Neural progenitor cell (in vitro differentiated cells): ENCODE measurements at regions not wholly inside any gene's neighbourhood (a gene's known extent, or its start where the extent isn't known, plus 50 kb on each side); places are given as distances from the start of the nearest gene placed in this dataset.
A peak's percentile ranks its signal among the peaks of the same experiment; 100 is the strongest.

Experiments
- DNase-seq: peaks from one replicate; pipeline ENCODE4 v3.0.0-alpha.2; 2016; ENCODE audit warnings: low spot score
- H2AFZ ChIP-seq: fragments of 200-600 bp; sonication (generic); replicated peaks from 2 replicates; pipeline ENCODE4 v1.6.1; 2016; ENCODE audit warnings: antibody characterized with exemption
- H3F3A ChIP-seq: fragments of 200-600 bp; sonication (generic); 2 replicates; pipeline ENCODE4 v1.6.1; 2016; ENCODE audit warnings: antibody characterized with exemption, low read depth
- H3K27ac ChIP-seq: fragments of 200-600 bp; sonication (generic); 2 replicates; pipeline ENCODE4 v1.5.1; 2016; ENCODE audit warnings: mild to moderate bottlenecking
- H3K27me3 ChIP-seq: fragments of 200-600 bp; sonication (generic); 2 replicates; pipeline ENCODE4 v1.6.1; 2016; ENCODE audit warnings: mild to moderate bottlenecking, moderate library complexity
- H3K36me3 ChIP-seq: fragments of 200-600 bp; sonication (generic); 2 replicates; pipeline ENCODE4 v1.5.1; 2016
- H3K4me1 ChIP-seq: fragments of 200-600 bp; sonication (generic); 2 replicates; pipeline ENCODE4 v1.6.1; 2016; ENCODE audit warnings: mixed run types
- H3K4me2 ChIP-seq: fragments of 200-600 bp; sonication (generic); 2 replicates; pipeline ENCODE4 v1.6.1; 2016
- H3K4me3 ChIP-seq: fragments of 200-600 bp; sonication (generic); 2 replicates; pipeline ENCODE4 v1.5.1; 2016
- H3K79me2 ChIP-seq: fragments of 200-600 bp; sonication (generic); 2 replicates; pipeline ENCODE4 v1.6.1; 2016; ENCODE audit warnings: low read depth
- H3K9ac ChIP-seq: fragments of 200-600 bp; sonication (generic); 2 replicates; pipeline ENCODE4 v1.6.1; 2016
- H3K9me3 ChIP-seq: fragments of 200-600 bp; sonication (generic); 2 replicates; pipeline ENCODE4 v1.5.1; 2016; ENCODE audit warnings: low read depth
- H4K20me1 ChIP-seq: fragments of 200-600 bp; sonication (generic); 2 replicates; pipeline ENCODE4 v1.6.1; 2016; ENCODE audit warnings: low read depth
- H3K27ac Mint-ChIP-seq: 3 replicates; pipeline ENCODE4 v1.8.0; 2021; ENCODE audit warnings: mixed read lengths
- H3K27me3 Mint-ChIP-seq: 2 replicates; pipeline ENCODE4 v1.8.0; 2022; ENCODE audit warnings: low read depth, mild to moderate bottlenecking, inconsistent platforms, moderate library complexity, mixed read lengths; ENCODE audit not compliant: insufficient read depth
- H3K36me3 Mint-ChIP-seq: 3 replicates; pipeline ENCODE4 v1.8.0; 2021; ENCODE audit warnings: mixed read lengths
- H3K4me1 Mint-ChIP-seq: 3 replicates; pipeline ENCODE4 v1.8.0; 2021; ENCODE audit warnings: mixed read lengths
- H3K4me3 Mint-ChIP-seq: 3 replicates; pipeline ENCODE4 v1.8.0; 2021; ENCODE audit warnings: mild to moderate bottlenecking, moderate library complexity, mixed read lengths
- H3K9me3 Mint-ChIP-seq: 3 replicates; pipeline ENCODE4 v1.8.0; 2020; ENCODE audit warnings: mixed read lengths
- CTCF ChIP-seq: fragments of 200-600 bp; sonication (generic); IDR thresholded peaks from 2 replicates; pipeline ENCODE4 v1.5.1; 2017; ENCODE audit warnings: antibody characterized with exemption, mild to moderate bottlenecking
- EZH2 ChIP-seq: fragments of 200-600 bp; sonication (generic); IDR thresholded peaks from 2 replicates; pipeline ENCODE4 v1.6.1; 2017; ENCODE audit warnings: antibody characterized with exemption, mild to moderate bottlenecking, moderate library complexity
- EZH2phosphoT487 ChIP-seq: fragments of 200-600 bp; sonication (generic); IDR thresholded peaks from 2 replicates; pipeline ENCODE4 v1.6.1; 2017; ENCODE audit warnings: antibody characterized with exemption

- peaks cover 6% of the 10 kb centered on the region for H3K4me1 Mint-ChIP-seq
Measured at GRCh38 chr10:44294726-44295412, 90.0 kb downstream of the CXCL12 start.

GRCh38 chr10:44293842-44294241 is 91.1 kb downstream of the CXCL12 start:
- Histone ChIP-seq H3K79me2 (no peaks in the 10 kb centered on the region), H3K4me2 (no peak overlapping the region), H3F3A (no peaks in the 10 kb centered on the region), H4K20me1 (no peaks in the 10 kb centered on the region), H3K4me1 (peaks cover 20% of the 10 kb centered on the region), H2AFZ (no peak overlapping the region), H3K36me3 (no peaks in the 10 kb centered on the region), H3K27ac (no peak overlapping the region), H3K9ac (no peak overlapping the region), H3K9me3 (no peaks in the 10 kb centered on the region), H3K27me3 (peaks cover 14% of the 10 kb centered on the region), H3K4me3 (no peak overlapping the region)
- no peak for DNase-seq
- Mint-ChIP-seq H3K27ac (no peak overlapping the region), H3K9me3 (no peaks in the 10 kb centered on the region), H3K36me3 (no peaks in the 10 kb centered on the region), H3K4me1 (peaks cover 6% of the 10 kb centered on the region), H3K4me3 (no peak overlapping the region), H3K27me3 (peaks cover 6% of the 10 kb centered on the region)
- TF ChIP-seq CTCF = no peak
- TF ChIP-seq EZH2 = no peak
- TF ChIP-seq EZH2phosphoT487 = no peak

More at GRCh38 chr10:44294726-44295412, 90.0 kb downstream of the CXCL12 start:
- H3K4me1 ChIP-seq = peaks cover 21% of the 10 kb centered on the region
- no peaks in the 10 kb centered on the region for H3K36me3 ChIP-seq
- Mint-ChIP-seq H3K9me3 (no peaks in the 10 kb centered on the region), H3K36me3 (no peaks in the 10 kb centered on the region), H3K27ac (no peak overlapping the region), H3K4me3 (no peak overlapping the region), H3K27me3 (peaks cover 6% of the 10 kb centered on the region)
- no peak for DNase-seq
- H3K9me3 ChIP-seq = no peaks in the 10 kb centered on the region
- no peaks in the 10 kb centered on the region for H3F3A ChIP-seq
- TF ChIP-seq EZH2phosphoT487 = no peak
- TF ChIP-seq CTCF = no peak
- TF ChIP-seq EZH2 = no peak
- no peak overlapping the region for H3K9ac ChIP-seq
- H4K20me1 ChIP-seq = no peaks in the 10 kb centered on the region
- H3K27me3 ChIP-seq = peaks cover 14% of the 10 kb centered on the region
- no peak overlapping the region for H3K4me3 ChIP-seq
- no peak overlapping the region for H3K4me2 ChIP-seq
- H3K27ac ChIP-seq = no peak overlapping the region
- H3K79me2 ChIP-seq = no peaks in the 10 kb centered on the region
- no peak overlapping the region for H2AFZ ChIP-seq

GRCh38 chr10:44293306-44293778 is 91.6 kb downstream of the CXCL12 start:
- H2AFZ ChIP-seq = peak overlapping the region; percentile 82

More at GRCh38 chr10:44293306-44293778, 91.6 kb downstream of the CXCL12 start:
- no peaks in the 10 kb centered on the region for H3K36me3 ChIP-seq
- H3K4me3 ChIP-seq = peak overlapping the region; percentile 23
- no peak overlapping the region for H3K9ac ChIP-seq
- no peaks in the 10 kb centered on the region for H4K20me1 ChIP-seq
- H3K4me1 ChIP-seq = peaks cover 15% of the 10 kb centered on the region
- no peaks in the 10 kb centered on the region for H3K9me3 ChIP-seq
- Mint-ChIP-seq H3K27me3 (peaks cover 6% of the 10 kb centered on the region), H3K4me1 (peaks cover 6% of the 10 kb centered on the region), H3K36me3 (no peaks in the 10 kb centered on the region), H3K27ac (no peak overlapping the region), H3K4me3 (no peak overlapping the region), H3K9me3 (no peaks in the 10 kb centered on the region)
- peak; percentile 8 for DNase-seq
- H3K27me3 ChIP-seq = peaks cover 14% of the 10 kb centered on the region
- no peaks in the 10 kb centered on the region for H3K79me2 ChIP-seq
- TF ChIP-seq EZH2 (no peak), EZH2phosphoT487 (no peak), CTCF (no peak)
- H3F3A ChIP-seq = no peaks in the 10 kb centered on the region
- H3K27ac ChIP-seq = no peak overlapping the region
- H3K4me2 ChIP-seq = peak overlapping the region; percentile 56
